ENCODE measurements at regions not wholly inside any gene's neighbourhood (a gene's known extent, or its start where the extent isn't known, plus 50 kb on each side); places are given as distances from the start of the nearest gene placed in this dataset.

DNA sequence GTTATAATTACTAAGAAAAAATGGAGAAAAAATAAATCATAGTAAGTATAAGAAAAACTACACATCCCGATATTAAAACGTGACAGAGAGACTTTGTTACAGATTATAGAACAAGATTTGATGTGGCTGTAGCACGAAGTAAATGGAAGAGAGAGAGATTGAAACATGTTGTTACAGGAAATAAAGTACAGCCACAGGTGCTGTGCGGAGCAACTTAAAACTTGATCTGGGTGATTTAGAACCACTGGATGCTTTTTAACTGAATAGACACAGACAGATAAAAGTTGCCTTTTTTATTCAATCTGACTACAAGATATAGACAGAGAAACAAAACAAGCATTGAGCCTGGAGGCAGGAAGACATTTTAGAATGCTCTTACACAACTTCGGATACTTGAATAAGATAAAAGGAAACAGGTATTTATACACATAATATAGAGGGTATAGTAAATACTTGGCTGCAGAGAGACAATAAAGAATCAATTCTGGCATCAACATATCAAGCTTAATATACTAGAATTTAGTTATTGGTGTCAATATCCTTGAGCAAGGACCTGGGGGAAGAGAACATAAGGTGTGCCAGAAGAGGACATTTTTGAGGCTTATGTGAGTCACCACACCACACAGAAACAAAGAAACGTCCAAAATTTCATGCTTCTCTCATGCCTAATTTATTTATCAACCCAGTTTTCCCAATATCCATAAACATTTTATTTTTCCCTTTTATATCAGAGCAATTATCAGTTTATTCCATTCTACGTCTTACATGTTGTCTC is 548.5 kb downstream of the SLITRK1 start:
- H3K4me3 ChIP-seq (ENCODE audit: low read depth, low read length): no peak overlapping the region
- no peak for DNase-seq (ENCODE audit: low read depth)
- TF ChIP-seq MYC (IDR thresholded peaks at IDR 0.05; ENCODE audit: low read depth, low read length) (no peak), POLR2A (IDR thresholded peaks at IDR 0.05; ENCODE audit: extremely low read depth, insufficient read length) (no peak)
- TF ChIP-seq, protein P1, sequence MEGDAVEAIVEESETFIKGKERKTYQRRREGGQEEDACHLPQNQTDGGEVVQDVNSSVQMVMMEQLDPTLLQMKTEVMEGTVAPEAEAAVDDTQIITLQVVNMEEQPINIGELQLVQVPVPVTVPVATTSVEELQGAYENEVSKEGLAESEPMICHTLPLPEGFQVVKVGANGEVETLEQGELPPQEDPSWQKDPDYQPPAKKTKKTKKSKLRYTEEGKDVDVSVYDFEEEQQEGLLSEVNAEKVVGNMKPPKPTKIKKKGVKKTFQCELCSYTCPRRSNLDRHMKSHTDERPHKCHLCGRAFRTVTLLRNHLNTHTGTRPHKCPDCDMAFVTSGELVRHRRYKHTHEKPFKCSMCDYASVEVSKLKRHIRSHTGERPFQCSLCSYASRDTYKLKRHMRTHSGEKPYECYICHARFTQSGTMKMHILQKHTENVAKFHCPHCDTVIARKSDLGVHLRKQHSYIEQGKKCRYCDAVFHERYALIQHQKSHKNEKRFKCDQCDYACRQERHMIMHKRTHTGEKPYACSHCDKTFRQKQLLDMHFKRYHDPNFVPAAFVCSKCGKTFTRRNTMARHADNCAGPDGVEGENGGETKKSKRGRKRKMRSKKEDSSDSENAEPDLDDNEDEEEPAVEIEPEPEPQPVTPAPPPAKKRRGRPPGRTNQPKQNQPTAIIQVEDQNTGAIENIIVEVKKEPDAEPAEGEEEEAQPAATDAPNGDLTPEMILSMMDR (IDR thresholded peaks at IDR 0.05; ENCODE audit: low read depth, low read length): no peak
- TF ChIP-seq, protein P2, sequence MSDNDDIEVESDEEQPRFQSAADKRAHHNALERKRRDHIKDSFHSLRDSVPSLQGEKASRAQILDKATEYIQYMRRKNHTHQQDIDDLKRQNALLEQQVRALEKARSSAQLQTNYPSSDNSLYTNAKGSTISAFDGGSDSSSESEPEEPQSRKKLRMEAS (IDR thresholded peaks at IDR 0.05; ENCODE audit: low read depth, low read length): no peak

DNA sequence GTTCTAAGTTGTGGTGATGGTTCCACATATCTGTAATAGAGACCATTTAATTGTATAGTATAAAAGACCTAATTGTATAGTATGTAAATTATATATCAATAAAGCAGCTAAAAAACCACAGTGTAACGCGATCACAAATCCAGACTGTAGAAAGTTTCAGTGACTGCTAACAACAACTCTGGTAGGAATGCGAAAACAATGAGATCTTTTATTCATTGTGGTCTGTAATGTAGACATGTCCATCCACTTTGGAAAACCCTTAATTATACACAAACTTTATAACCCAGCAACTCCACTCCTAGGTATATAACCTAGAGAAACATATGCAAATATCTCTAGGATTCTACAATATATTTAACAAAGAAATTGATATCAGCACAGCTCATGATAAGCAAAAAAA is 549.5 kb downstream of the SLITRK1 start:
- TF ChIP-seq POLR2A (IDR thresholded peaks at IDR 0.05; ENCODE audit: extremely low read depth, insufficient read length) (no peak), MYC (IDR thresholded peaks at IDR 0.05; ENCODE audit: low read depth, low read length) (no peak)
- TF ChIP-seq, protein P2 (IDR thresholded peaks at IDR 0.05; ENCODE audit: low read depth, low read length): no peak
- TF ChIP-seq, protein P1 (IDR thresholded peaks at IDR 0.05; ENCODE audit: low read depth, low read length): no peak
- H3K4me3 ChIP-seq (ENCODE audit: low read depth, low read length): no peak overlapping the region
- DNase-seq (ENCODE audit: low read depth): no peak

DNA sequence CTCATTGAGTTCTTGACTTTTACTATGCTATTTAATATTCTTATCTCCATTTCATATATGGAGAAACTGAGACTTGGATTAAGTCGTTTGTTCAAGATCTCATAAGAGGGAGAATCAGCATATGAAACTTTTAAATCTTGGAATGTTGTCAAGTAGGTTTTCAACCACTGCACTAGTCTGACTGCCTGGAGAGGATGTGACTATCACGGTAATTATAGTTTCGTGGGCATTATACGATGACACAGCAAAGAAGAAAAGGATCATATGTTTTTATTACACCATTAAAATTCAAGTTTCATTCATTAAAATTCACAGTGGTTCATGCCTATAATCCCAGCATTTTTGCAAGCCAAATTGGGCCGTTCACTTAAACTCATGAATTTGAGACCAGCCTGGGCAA is 555.2 kb downstream of the SLITRK1 start:
- DNase-seq (ENCODE audit: low read depth): no peak
- TF ChIP-seq POLR2A (IDR thresholded peaks at IDR 0.05; ENCODE audit: extremely low read depth, insufficient read length): no peak
- TF ChIP-seq, protein P1 (IDR thresholded peaks at IDR 0.05; ENCODE audit: low read depth, low read length): no peak
- no peak for TF ChIP-seq MYC (IDR thresholded peaks at IDR 0.05; ENCODE audit: low read depth, low read length)
- TF ChIP-seq, protein P2 (IDR thresholded peaks at IDR 0.05; ENCODE audit: low read depth, low read length): no peak
- no peak overlapping the region for H3K4me3 ChIP-seq (ENCODE audit: low read depth, low read length)

DNA sequence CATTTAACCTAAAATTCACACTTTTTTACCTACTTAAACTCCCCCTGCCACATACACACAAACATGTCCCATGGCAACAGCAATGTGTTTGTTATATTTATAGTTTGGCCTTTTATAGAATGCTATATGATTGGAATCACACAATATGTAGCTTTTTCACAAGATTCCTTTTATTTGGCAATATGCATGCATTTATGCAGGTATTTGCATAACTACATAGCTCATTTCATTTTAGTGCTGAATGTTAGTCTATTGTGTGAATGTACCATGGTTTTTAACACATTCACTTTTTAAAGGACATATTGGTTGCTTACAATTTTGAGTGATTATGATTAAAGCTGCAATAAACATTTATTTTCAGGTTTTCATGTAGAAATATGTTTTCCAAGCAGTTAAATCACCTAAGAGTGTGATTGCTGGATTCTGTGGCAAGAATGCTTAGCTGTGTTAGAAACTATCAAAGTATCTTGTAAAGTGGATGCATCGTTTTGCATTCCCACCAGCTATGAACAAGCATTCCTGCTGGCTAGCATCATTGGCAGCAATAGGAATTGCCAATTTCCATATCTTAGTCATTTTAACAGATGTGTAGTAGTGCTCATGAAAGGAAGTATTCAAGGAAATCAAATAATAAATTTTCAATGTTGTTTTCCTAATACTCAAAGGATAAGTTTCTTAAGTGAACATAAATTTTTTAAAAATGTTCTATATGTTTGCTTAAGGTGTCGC is 557.0 kb downstream of the SLITRK1 start:
- TF ChIP-seq POLR2A (IDR thresholded peaks at IDR 0.05; ENCODE audit: extremely low read depth, insufficient read length): no peak
- TF ChIP-seq, protein P2 (IDR thresholded peaks at IDR 0.05; ENCODE audit: low read depth, low read length): no peak
- TF ChIP-seq, protein P1 (IDR thresholded peaks at IDR 0.05; ENCODE audit: low read depth, low read length): no peak
- TF ChIP-seq MYC (IDR thresholded peaks at IDR 0.05; ENCODE audit: low read depth, low read length): no peak
- no peak for DNase-seq (ENCODE audit: low read depth)
- no peak overlapping the region for H3K4me3 ChIP-seq (ENCODE audit: low read depth, low read length)

DNA sequence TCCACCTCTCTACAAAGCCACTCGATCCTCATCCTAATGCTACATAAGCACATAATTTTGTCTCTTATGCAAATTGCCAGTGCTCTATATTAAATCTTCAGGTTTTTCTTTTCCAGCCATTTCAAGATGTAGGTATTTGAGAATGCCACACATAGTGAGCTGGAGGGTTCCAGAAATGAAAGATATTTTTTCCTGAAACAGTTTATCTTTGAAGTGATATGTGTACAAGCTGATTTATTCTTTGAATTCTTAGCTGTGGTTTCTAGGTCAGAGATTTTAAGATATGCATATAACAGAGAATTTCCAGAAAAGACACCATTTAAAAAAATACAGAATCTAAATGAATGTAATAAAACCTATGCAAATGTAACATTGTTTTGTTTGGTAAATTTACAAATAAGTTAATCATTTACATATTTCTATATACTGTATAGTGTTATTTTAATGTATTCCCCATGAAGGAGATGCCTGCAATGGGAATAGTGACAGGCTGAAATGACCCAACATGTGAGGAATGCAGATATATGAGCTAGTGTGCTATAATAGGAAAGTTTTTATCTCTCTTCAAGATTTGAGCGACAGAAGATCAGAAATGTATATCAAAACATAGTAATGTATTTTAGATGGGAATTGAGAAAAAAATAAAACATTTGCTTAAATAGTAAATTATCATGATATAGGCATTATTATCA is 570.2 kb downstream of the SLITRK1 start:
- TF ChIP-seq POLR2A (IDR thresholded peaks at IDR 0.05; ENCODE audit: extremely low read depth, insufficient read length) (no peak), MYC (IDR thresholded peaks at IDR 0.05; ENCODE audit: low read depth, low read length) (no peak)
- TF ChIP-seq, protein P2 (IDR thresholded peaks at IDR 0.05; ENCODE audit: low read depth, low read length): no peak
- TF ChIP-seq, protein P1 (IDR thresholded peaks at IDR 0.05; ENCODE audit: low read depth, low read length): no peak
- H3K4me3 ChIP-seq (ENCODE audit: low read depth, low read length): no peak overlapping the region
- DNase-seq (ENCODE audit: low read depth): no peak
